ENCODE measurements at regions not wholly inside any gene's neighbourhood (a gene's known extent, or its start where the extent isn't known, plus 50 kb on each side); places are given as distances from the start of the nearest gene placed in this dataset.
"Not testable (repeated sequence)": the region's sequence is repeated elsewhere in the genome, so short reads cannot be mapped to it uniquely, and the experiment has no call there.

DNA sequence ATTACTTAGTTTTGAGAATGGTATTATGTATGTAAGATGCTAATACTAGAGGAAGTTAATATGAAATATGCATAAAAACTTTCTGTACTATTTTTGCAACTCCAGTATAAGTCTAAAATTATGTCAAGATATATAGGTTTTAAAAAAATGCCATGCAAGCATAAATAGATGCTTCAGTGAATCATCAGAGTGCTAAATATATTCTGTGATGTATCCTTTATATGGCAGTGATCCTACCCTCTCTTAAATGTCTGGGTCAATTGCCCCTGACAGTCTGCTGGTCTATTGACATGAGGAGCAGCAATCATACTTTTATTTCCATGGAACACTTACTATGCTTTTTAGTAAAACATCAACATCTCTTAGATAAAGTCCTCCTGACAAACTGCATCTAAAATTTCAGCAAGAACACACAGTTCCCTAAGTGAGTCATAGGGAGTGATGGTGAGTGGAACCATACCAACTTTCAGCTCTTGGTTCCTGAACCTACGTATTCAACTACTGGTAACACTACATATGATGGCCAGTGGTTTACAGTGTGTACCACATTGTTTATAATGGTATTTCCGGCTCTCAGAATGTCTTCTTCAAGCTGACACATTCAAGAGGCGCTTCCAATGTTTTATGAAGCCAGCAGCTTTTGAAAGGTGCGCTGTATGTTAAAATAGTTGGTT lies 928.7 kb upstream of the GJE1 start:
- DNase-seq, result no peak

DNA sequence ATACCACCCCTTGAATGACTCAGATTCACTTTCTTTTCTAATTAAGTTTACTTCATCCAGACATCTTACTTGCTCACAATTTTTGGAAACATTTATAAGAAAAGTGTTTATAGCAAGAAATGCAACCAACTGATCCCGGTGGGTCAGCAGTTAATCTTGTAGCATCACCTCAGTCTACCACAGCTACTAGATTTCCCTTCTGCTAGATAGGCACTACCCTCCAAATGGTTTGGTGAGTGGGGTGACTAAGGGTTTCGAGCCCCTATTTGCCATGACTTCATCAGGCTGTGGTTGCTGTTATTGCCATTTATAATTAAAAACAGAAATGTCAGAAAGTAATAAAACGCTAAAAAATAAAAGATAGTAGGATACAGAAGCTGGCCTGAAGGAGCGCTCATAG lies 930.1 kb upstream of the GJE1 start:
- no peak for DNase-seq

DNA sequence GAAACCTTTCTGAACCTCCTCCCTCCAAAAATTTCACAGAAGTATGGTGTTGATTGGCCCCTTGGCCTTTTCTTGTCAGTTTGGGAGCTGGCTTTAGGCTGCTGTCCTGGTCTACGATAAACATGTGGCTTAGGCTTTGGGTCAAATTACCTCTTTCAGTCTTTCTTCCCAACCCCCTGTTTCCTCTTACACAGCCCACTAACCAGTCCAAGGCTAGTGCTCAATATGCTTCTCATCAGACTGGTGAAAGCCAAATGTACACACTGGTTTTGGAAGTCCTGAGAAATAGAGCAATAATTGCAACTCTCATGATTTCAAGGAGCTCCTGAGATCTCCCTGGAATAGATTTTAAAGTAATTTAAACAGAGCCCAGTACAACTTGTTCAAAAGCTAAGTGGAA lies 933.7 kb upstream of the GJE1 start:
- DNase-seq, result no peak

DNA sequence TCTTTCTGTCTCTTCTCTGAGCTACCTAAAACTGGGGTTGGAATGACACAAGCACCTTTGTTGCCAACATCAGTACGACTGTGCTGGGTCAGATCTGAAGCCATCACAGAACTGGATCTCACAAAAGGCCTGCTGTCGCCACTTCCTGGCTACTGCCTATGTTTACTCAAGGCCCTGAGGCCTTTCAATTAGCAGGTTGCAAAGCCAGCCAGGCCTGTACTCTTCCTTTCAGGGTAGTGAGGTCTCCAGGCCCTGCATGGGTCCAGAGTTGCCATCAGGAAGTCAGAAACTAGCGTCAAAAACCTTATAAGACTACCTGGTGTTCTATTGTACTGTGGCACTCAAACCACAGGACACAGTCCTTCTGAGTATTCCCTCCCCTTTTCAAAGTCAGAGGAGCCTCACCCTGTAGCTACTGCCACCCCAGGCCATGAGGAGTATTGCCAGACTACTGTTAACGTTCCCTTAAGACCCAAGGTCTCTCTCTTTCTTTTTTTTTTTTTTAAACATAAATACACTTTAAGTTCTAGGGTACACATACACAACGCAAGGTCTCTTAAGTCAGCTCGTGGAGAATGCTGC lies 937.4 kb upstream of the GJE1 start:
- DNase-seq, result no peak

DNA sequence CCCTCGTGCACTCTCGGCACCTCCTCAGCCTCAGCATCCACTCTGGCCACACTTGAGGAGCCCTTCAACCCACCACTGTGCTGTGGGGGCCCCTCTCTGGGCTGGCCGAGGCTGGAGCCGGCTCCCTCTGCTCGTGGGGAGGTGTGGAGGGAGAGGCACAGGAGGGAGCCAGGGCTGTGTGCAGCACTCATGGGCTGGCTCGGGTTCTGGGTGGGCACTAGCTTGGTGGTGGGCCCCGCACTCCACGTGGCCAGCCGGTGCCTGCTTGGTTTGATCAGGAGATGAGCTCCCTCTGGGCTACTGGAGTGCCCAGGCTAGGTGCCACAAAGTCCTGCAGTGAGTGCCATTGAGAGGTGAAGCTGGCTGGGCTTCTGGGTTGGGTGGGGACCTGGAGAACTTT lies 949.4 kb upstream of the GJE1 start:
- no peak for DNase-seq

DNA sequence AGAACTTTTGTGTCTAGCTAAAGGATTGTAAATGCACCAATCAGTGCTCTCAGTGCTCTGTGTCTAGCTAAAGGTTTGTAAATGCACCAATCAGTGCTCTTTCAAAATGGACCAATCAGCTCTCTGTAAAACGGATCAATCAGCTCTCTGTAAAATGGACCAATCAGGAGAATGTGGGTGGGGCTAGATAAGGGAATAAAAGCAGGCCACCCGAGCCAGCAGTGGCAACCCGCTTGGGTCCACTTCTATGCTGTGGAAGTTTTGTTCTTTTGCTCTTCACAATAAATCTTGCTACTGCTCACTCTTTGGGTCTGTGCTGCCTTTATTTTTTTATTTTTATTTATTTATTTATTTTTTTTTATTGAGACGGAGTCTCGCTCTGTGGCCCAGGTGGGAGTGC lies 957.3 kb upstream of the GJE1 start:
- not testable (repeated sequence) for DNase-seq

DNA sequence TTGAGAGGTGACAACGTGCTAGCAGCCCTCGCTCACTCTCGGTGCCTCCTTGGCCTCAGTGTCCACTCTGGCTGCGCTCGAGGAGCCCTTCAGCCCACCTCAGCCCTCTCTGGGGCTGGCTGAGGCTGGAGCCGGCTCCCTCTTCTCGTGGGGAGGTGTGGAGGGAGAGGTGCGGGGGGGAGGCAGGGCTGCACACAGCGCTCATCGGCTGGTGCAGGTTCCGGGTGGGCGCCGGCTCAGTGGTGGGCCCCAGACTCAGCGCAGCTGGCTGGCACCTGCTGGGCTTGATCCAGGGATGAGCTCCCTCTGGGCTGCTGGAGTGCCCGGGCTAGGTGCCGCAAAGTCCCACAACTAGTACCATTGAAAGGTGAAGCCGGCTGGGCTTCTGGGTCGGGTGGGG lies 957.8 kb upstream of the GJE1 start:
- DNase-seq, result no peak

DNA sequence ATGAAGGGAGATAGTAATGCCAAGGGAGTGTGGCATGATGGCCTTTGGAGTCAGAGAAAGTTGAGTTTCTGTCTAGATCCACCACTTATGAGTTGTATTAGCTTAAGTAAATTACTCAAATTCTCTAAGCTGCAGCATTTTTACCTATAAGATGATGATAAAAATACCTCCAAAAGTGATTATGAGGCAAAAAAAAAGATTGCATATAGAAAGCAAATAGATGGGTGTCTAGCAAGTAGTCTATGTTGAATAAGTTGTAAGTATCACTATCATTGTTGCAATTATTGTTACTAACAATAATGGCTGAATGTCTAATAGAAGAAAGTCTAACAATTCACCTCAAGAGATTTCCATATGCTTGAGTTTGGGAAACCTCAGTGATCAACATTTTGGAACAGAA lies 959.2 kb upstream of the GJE1 start:
- DNase-seq, result no peak

DNA sequence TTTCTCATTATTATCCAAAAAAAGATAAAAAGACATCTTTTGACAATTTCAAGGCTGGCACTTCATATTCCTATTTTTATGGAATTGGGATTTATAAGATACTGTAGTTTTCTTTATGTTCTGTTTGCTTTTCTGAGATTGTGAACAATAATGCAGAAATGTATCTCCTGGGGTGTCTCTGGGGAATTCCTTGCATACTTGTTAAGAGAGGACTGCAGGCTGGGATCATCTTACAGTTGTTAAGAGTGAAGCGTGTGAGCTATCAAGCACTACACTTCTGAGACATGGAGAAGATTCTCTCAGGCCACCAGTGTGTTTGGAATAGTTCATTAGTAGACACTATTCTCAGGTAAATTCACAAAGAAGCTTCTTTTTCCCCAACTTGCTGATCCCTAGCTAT lies 963.3 kb upstream of the GJE1 start:
- peak; percentile 16 for DNase-seq

DNA sequence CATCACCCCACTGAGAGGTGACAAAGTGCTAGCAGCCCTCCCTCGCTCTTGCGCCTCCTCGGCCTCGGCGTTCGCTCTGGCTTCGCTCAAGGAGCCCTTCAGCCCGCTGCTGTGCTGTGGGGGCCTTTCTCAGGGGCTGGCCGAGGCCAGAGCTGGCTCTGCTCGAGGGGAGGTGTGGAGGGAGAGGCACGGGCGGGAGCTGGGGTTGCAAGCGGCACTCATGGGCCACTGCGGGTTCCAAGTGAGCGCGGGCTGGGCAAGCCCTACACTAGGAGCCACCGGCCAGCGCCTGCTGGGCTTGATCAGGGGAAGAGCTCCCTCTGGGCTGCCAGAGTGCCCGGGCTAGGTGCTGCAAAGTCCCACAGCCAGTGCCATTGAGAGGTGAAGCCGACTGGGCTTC lies 964.8 kb upstream of the GJE1 start:
- DNase-seq, result no peak

DNA sequence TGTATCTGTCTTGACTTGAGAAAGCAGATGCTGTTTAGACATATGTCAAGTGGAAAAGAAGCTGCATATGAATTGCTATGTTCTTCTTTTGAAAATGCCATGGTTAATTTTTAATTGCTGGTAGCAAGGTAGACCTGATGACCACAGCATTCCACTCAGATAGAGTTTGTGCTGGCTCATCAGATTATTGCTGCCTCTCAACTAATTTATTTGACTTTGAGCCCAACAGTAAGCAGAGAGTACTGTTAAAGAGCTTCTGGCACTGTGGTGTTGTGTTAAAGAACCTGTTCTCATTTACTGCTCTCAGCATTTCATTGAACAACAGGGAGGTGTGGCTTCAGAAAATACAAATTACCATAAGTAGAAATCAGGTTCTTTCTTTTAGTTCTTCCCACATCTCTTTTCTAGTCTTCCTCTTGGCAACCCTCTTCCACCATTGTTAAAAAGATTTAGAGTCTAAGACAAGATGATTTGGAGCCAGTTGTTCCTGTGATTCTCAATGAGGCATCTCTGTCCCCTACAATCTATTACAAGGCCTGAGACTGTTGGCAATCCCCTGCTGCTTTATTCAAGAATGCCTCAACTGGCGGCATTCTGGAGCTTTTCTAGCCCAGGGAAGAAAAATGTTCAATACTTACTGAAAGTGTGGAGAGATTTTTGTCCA lies 967.6 kb upstream of the GJE1 start:
- DNase-seq, result no peak

DNA sequence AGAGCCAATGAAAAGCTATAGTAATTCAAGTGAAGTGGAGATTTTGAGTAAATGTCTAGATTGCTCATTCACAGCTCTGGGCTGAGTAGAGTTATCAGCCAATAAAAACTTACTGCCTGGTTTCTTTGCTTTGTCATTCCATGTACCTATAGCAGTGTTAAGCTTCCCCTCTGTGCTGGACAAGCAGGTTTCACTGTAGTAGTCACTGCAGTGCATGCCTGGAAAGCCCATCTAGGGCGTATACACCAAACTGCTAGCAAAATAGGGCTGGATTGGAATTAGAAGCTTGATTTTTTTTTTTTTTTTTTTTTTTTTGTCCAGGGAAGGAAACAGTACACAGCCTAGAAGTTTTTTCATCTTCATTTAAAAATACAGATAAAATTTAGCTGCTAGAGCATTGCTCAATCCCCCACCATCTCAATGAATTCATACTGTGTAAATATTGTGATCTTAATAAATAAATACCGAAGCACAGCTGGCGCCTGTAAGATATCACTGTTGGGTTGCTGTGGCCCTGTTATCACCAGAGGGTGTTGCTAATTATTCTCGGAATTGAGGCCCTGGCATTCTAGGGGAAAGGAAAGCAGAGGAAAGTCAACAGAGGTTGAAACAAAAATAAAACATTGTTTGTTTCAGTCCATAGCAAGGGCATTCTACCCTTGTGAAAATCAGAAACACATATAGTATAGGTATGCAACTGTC lies 968.5 kb upstream of the GJE1 start:
- no peak for DNase-seq

DNA sequence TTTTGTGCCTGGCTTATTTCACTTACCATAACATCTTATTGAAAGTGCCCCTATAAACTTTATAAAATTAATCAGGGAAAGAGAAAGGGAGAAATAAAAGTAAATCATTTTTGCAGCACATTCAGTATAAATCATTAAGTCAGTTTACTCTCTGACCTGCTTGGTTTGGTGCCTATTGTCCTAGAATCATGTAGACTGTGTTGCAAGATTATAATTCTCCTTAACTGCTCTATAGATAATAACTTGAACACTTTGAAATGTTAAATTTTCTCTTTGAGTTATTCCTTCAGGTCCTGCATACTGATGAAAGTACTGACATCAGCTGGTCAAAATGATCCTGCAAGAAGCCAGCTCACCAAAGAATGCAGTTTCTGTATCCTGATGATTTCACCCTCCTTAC lies 969.6 kb upstream of the GJE1 start:
- no peak for DNase-seq

DNA sequence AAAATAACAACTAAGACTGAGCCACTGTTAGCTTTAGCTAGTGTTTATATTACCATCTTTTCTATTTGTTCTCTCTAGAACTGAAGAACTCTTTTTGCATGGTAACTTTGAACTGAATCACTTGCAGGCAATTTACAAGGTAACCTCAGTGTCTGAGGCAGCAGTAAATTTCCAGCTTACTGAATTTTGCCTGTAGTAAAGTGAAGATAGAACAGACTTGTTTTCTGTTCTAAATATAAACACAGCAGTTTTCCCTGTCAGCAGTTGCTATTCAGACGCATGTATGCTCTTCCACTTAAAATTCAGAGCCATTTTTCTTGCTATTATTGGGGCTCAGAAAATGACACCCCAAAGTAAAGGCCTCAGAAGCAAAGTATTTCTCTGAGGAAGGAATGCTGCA lies 974.0 kb upstream of the GJE1 start:
- DNase-seq, result no peak

DNA sequence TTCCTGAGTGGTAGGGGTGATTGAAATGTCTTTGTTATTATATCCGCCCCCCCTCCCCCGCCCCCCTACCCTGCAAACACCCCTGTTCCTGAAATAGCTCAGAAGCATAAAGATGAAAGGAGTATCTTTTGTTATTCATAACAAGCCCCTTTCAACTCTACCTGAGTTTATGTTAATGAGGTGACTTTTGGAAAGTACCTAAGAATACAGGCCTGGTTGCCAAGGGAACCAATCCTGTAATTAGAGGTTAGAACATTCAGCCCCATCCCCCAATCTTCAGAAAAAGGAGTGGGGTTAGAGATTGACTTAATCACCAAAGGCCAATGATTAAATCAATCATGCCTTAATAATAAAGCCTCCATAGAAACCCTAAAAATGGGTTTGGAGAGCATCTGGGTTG lies 979.2 kb upstream of the GJE1 start:
- DNase-seq, result no peak

DNA sequence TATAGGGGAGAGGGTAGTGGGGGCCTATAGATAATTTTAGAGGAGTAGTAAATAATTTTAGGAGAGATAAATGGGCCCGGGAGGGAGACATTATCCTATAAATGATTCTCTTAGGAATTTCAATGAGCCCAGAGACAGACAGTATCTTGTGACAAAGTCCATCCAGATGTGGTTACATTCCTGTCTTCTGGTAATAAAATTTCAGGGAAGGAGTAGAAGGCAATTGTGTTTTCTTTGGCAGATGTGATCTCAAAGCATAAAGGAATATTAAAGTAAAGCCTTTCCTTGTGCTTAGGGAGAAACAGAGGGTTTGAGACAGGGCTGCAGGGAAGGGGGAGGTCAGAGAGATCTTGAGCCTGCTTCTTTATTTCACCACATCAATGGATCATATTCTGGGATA lies 979.8 kb upstream of the GJE1 start:
- DNase-seq, result no peak

DNA sequence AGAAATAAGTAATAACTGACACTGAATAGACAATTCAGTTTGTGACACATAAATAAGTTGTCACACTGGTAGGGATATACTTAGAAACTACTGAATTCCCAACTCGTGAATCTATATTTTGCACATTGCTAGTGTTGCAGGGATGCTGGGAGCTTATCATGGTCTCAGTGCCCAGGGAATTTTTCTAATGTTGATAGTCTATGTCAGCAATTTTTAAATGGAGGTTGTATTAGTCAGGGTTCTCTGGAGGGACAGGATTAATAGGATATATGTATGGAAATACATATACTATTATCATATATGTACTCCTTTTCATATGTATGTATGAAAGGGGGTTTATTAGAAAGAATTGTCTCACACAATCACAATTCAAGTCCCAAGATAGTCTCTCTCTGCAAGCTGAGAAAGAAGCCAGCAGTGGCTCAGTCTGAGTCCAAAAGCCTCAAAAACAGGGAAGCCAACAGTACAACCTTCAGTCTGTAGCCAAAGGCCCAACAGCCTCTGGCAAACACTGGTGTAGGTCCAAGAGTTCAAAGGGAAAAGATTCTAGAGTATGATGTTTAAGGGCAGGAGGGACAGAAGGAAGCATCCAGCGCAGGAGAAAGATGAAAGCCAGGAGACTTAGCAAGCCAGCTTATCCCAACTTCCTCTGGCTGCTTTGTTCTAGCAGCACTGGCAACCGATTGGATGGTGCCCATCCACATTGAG lies 980.9 kb upstream of the GJE1 start:
- DNase-seq, result no peak

DNA sequence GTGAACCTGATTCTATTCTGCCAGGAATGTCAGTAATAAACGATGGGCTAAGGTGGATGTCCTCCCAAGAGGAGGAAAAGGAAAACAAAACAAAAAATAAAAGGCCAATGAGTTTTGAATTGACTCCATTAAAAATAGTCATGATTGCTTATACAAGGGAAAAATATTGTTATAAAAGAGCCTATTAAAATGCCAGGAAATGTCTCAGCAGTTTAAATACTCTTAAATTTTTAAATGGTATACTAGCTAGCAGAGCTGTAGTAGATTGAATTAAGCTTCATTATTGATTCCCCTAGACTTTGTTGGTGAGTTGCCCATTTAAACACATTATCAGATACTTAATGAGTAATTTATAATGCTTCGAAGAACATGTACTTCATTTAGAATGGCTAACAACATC lies 990.9 kb upstream of the GJE1 start:
- no peak for DNase-seq

DNA sequence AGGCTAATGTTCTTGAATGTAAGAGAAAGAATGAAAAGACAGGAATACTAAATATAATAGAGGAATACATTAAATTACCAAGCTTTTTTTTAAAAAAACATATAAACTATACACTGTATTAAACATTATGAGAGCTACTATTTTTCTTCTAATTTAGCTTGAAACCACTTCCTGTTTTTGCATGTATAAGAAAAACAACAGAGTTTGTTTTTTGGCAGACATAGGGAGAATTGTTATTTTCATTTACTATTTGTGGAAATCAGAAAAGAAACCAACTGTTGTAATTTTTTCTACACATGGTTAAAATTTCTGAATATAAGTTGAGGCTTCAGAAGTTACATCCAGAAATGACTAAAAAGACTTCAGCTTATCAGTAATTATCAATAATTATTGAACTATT lies 991.8 kb upstream of the GJE1 start:
- no peak for DNase-seq

DNA sequence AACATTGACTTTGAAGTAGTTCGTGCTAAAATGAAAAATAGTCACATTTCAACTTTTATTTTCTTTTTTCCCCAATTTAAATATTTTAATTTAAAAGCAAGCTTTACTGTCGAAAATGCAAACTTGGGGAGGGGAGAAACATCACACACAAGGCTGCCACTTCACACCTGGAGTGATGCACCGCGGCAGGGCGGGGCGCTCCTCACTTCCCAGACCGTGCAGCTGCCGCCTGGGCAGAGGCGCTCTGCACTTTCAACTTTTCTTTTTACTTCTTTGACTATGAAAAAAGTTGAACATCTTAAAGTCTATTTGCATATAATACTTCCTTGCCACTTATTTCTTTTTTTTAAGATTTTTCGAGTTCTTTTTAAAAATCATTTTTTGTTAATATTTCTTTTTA lies 993.3 kb upstream of the GJE1 start:
- DNase-seq, result no peak

DNA sequence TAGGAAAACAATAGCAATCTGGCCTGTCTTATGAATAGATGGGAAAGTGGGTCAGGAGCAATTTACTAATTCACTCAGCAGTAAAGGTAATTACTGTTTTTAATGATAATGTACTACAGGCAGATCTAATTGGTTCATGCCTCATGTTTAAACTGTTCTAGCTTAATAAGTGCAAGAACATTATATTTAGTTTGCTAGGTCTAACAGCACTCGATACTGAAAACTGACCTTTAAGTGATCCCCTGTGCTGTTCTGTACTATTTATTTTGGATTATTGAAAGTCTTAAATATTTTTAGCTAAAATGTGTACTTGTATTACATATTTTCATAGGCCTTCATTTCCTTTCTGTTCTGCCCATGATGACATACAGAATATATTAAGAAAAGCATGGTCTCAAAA lies 998.0 kb upstream of the GJE1 start:
- no peak for DNase-seq

DNA sequence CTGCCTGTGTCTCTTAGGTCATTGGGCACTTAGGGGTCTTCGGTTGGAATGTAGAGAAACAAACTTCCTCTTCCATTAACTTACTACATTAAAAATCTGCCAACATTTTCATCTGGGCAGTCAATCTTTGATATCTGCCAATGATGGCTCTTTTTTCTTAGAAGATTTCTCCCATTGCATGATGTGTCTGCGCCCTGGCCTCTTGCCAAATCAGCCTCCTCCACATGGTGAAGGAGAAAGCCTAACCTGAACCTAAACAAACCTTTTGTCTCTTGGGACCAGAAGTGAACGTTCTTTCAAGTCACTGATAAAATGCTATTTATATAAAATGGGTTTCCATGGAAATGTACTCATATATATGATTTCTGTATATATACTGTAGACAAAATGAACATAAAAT lies 998.9 kb upstream of the GJE1 start:
- DNase-seq, result no peak

DNA sequence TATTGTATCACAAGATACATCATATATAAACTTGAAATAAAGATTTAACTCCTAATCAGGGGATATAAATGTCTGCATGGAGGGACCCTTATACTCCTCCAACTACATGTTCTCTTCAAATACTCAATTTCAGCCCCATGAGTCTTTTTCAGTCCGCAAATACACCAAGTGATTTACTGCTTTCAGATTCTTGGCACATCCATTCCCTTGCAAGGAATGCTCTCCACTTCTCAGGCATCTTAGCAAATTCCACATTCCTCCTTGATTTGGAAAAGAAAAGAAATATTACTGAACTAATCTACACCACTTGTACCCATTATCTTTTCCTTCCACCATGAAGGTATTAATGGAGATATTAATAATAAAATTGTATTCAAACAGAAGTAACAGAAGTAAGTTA lies 999.4 kb upstream of the GJE1 start:
- no peak for DNase-seq

DNA sequence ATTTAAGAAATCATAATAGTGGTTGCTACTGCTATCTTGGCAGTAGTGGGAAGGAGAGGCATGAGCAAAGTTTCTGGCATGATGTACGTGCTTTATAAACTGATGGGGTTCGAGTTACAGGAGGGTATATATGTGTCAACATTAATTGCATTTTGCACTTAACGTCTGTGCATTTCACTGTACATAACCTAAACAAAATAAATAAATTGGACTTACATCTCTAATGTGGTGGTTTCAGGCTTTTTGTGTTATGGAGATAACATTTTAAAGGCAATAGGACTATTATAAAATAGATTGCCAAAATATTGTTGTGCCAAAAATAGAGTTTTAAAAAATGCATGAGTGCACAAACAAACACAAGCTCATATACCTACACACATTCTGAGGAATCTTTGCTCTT lies 1001.1 kb upstream of the GJE1 start:
- DNase-seq, result no peak
